ENCODE measurements at regions not wholly inside any gene's neighbourhood (a gene's known extent, or its start where the extent isn't known, plus 50 kb on each side); places are given as distances from the start of the nearest gene placed in this dataset.

DNA sequence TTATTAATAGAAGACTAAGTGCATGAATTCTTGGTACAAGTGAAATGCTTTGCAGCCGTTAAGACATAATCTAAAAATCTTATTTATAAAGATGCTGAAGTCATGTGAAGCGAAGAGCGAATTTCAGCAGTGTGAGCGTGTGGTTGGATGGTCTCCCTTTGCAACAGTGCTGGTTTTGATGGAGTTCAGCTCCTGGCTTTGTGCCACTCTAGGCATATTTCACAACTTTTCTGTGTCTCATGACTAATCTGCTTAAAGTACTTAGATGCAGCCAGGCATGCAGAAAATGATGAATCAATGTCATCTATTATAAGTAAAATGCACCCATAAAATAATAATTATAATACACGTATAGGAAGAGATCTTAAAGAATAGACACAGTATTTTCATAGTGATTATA is 107.2 kb upstream of the TCERG1L start:
- Histone ChIP-seq H3K4me3 (no peak overlapping the region), H3K27me3 (no peaks in the 10 kb centered on the region), H3K4me1 (no peaks in the 10 kb centered on the region), H3K27ac (replicated peaks in 1 of 4) (no peak overlapping the region), H3K36me3 (no peaks in the 10 kb centered on the region), H3K9me3 (peaks cover 0 to 12% (median 6%) of the 10 kb centered on the region in 4 donors)
- intact Hi-C loops (cut with DNase I): no loop called here
- TF ChIP-seq POLR2A (IDR thresholded peaks at IDR 0.05; ENCODE audit: low read depth): no peak
- no peak for TF ChIP-seq EP300 (IDR thresholded peaks at IDR 0.05)
- TF ChIP-seq POLR2AphosphoS5 (IDR thresholded peaks at IDR 0.05): no peak
- TF ChIP-seq, protein P1, sequence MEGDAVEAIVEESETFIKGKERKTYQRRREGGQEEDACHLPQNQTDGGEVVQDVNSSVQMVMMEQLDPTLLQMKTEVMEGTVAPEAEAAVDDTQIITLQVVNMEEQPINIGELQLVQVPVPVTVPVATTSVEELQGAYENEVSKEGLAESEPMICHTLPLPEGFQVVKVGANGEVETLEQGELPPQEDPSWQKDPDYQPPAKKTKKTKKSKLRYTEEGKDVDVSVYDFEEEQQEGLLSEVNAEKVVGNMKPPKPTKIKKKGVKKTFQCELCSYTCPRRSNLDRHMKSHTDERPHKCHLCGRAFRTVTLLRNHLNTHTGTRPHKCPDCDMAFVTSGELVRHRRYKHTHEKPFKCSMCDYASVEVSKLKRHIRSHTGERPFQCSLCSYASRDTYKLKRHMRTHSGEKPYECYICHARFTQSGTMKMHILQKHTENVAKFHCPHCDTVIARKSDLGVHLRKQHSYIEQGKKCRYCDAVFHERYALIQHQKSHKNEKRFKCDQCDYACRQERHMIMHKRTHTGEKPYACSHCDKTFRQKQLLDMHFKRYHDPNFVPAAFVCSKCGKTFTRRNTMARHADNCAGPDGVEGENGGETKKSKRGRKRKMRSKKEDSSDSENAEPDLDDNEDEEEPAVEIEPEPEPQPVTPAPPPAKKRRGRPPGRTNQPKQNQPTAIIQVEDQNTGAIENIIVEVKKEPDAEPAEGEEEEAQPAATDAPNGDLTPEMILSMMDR (IDR thresholded peaks at IDR 0.05): no peak
- WGBS: 68% methylated on average over 5 of the region's 5 CpGs
- DNase-seq (ENCODE audit: extremely low spot score): no peak

DNA sequence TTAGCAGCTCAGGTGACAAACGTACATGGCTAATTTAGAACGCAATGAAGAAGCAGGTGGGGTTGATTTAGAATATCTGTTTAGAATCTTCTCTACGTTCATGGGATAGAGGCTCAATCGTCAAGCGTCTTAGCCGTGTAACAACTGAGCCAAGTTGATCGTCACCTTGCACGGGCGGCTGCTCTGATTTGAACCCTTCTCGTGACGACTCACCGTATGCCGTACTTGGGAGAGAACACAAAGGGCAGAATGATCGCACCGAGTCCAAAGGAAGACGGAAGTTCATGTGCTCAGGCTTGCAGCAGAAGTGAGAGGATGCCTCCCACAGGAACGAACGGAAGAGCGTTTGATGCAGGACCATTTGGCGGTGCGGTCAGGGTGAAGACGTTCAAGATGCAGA is 108.3 kb upstream of the TCERG1L start:
- no peaks in the 10 kb centered on the region for H3K36me3 ChIP-seq
- no peaks in the 10 kb centered on the region for H3K27me3 ChIP-seq
- TF ChIP-seq, protein P1 (IDR thresholded peaks at IDR 0.05): no peak
- TF ChIP-seq EP300 (IDR thresholded peaks at IDR 0.05): no peak
- TF ChIP-seq POLR2AphosphoS5 (IDR thresholded peaks at IDR 0.05): no peak
- TF ChIP-seq POLR2A (IDR thresholded peaks at IDR 0.05; ENCODE audit: low read depth): no peak
- no peak overlapping the region for H3K4me3 ChIP-seq
- no peaks in the 10 kb centered on the region for H3K4me1 ChIP-seq
- intact Hi-C loops (cut with DNase I): no loop called here
- no peak overlapping the region for H3K27ac ChIP-seq (replicated peaks in 1 of 4)
- no peak for DNase-seq (ENCODE audit: extremely low spot score)
- 95% methylated on average over 22 of the region's 22 CpGs for WGBS
- peaks cover 0 to 12% (median 6%) of the 10 kb centered on the region in 4 donors for H3K9me3 ChIP-seq

GRCh38 chr10:131420867-131421266 is 109.3 kb upstream of the TCERG1L start:
- H3K4me1 ChIP-seq: no peaks in the 10 kb centered on the region
- intact Hi-C loops (cut with DNase I): no loop called here
- H3K4me3 ChIP-seq: no peak overlapping the region
- peaks cover 0 to 12% (median 6%) of the 10 kb centered on the region in 4 donors for H3K9me3 ChIP-seq
- peaks cover 0 to 7% (median 0%) of the 10 kb centered on the region in 4 donors for H3K27me3 ChIP-seq
- TF ChIP-seq POLR2A (IDR thresholded peaks at IDR 0.05; ENCODE audit: low read depth) (no peak), EP300 (IDR thresholded peaks at IDR 0.05) (no peak), POLR2AphosphoS5 (IDR thresholded peaks at IDR 0.05) (no peak)
- TF ChIP-seq, protein P1 (IDR thresholded peaks at IDR 0.05): no peak
- DNase-seq (ENCODE audit: extremely low spot score): no peak
- no peaks in the 10 kb centered on the region for H3K36me3 ChIP-seq
- 82% methylated on average over 1 of the region's 1 CpG for WGBS
- no peak overlapping the region for H3K27ac ChIP-seq (replicated peaks in 1 of 4)

GRCh38 chr10:131421381-131421780 is 109.9 kb upstream of the TCERG1L start:
- WGBS: 83% methylated on average over 4 of the region's 5 CpGs
- TF ChIP-seq, protein P1 (IDR thresholded peaks at IDR 0.05): no peak
- TF ChIP-seq POLR2AphosphoS5 (IDR thresholded peaks at IDR 0.05): no peak
- TF ChIP-seq EP300 (IDR thresholded peaks at IDR 0.05): no peak
- TF ChIP-seq POLR2A (IDR thresholded peaks at IDR 0.05; ENCODE audit: low read depth): no peak

DNA sequence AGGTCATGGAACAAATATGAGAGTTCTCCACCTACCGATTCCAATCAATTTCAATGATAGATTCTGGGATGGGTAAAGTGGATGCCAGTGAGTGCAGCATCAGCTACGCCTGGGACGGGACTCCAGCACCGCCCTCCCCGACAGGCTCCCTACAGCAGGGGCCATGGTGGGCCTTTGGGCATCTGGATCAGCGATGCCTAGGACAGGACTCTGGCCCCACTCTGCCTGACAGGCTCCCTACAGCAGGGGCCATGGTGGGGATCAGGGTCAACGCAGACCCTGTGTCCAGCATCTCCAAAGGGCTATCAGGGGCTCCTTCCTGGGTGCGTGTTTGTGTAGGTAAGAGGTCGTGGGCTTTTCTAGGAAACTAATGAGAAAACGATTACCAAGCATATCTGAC is 111.2 kb upstream of the TCERG1L start:
- H3K4me1 ChIP-seq: no peaks in the 10 kb centered on the region
- H3K4me3 ChIP-seq: no peak overlapping the region
- H3K27ac ChIP-seq (replicated peaks in 1 of 4): no peak overlapping the region
- no peak for TF ChIP-seq POLR2A (IDR thresholded peaks at IDR 0.05; ENCODE audit: low read depth)
- TF ChIP-seq, protein P1 (IDR thresholded peaks at IDR 0.05): no peak
- TF ChIP-seq EP300 (IDR thresholded peaks at IDR 0.05): no peak
- no peaks in the 10 kb centered on the region for H3K9me3 ChIP-seq
- WGBS: 94% methylated on average over 10 of the region's 10 CpGs
- H3K36me3 ChIP-seq: no peaks in the 10 kb centered on the region
- no peak for DNase-seq (ENCODE audit: extremely low spot score)
- intact Hi-C loops (cut with DNase I): no loop called here
- H3K27me3 ChIP-seq: peaks cover 0 to 22% (median 0%) of the 10 kb centered on the region in 4 donors

More at GRCh38 chr10:131421381-131421780, 109.9 kb upstream of the TCERG1L start:
- H3K27me3 ChIP-seq: peaks cover 0 to 12% (median 0%) of the 10 kb centered on the region in 4 donors
- H3K4me3 ChIP-seq: no peak overlapping the region
- peaks cover 0 to 11% (median 4%) of the 10 kb centered on the region in 4 donors for H3K9me3 ChIP-seq
- no peak for DNase-seq (ENCODE audit: extremely low spot score)
- H3K36me3 ChIP-seq: no peaks in the 10 kb centered on the region
- intact Hi-C loops (cut with DNase I): no loop called here
- no peak overlapping the region for H3K27ac ChIP-seq (replicated peaks in 1 of 4)
- no peaks in the 10 kb centered on the region for H3K4me1 ChIP-seq
